Testis (tissue), 2 donors: ENCODE measurements at regions not wholly inside any gene's neighbourhood (a gene's known extent, or its start where the extent isn't known, plus 50 kb on each side); places are given as distances from the start of the nearest gene placed in this dataset.

ENCODE experiments used
- DNase-seq: peaks from one replicate; pipeline ENCODE4 v3.0.0-alpha.2; 2019
- H3K27ac ChIP-seq, 2 donors: fragments of 200-600 bp; sonication (generic); one replicate each; pipeline ENCODE4 v1.5.1; 2019
- H3K27me3 ChIP-seq: fragments of 200-600 bp; sonication (generic); one replicate; pipeline ENCODE4 v1.5.1; 2019
- H3K36me3 ChIP-seq: fragments of 200-600 bp; sonication (generic); one replicate; pipeline ENCODE4 v1.5.1; 2017; ENCODE audit warnings: low read depth; ENCODE audit errors: missing control alignments
- H3K4me1 ChIP-seq: fragments of 200-600 bp; sonication (generic); one replicate; pipeline ENCODE4 v1.5.1; 2019
- H3K4me3 ChIP-seq, 2 donors: fragments of 200-600 bp; sonication (generic); one replicate each; pipeline ENCODE4 v1.5.1; 2017 to 2019
- H3K9me3 ChIP-seq: fragments of 200-600 bp; sonication (generic); one replicate; pipeline ENCODE4 v1.5.1; 2017
- POLR2A ChIP-seq: fragments of 450-650 bp; IDR thresholded peaks from one replicate; pipeline ENCODE4 v1.6.1; 2017; ENCODE audit warnings: antibody characterized with exemption, mild to moderate bottlenecking, moderate library complexity
- WGBS, 2 donors: methylation state at CpG; one replicate each; pipeline ENCODE4 v1.1.5; 2018; 5-methylcytosine and 5-hydroxymethylcytosine counted together
- intact Hi-C: fragments of 100-400 bp; cut with DNase I; formaldehyde crosslinking; loops from one replicate; pipeline ENCODE4 v1.15.1; 2023; ENCODE audit warnings: low total_unique reads
- TF ChIP-seq, protein P1 (sequence below), 3 experiments: fragments of 450-650 bp in 2 of 3; fragments of 200-600 bp in 1 of 3; sonication (generic) in 1 of 3; IDR thresholded peaks; one replicate each; pipeline ENCODE4 v1.5.1; 2016 to 2019; ENCODE audit warnings: antibody characterized with exemption in 3 of 3, mild to moderate bottlenecking in 2 of 3, moderate library complexity in 1 of 3

DNA sequence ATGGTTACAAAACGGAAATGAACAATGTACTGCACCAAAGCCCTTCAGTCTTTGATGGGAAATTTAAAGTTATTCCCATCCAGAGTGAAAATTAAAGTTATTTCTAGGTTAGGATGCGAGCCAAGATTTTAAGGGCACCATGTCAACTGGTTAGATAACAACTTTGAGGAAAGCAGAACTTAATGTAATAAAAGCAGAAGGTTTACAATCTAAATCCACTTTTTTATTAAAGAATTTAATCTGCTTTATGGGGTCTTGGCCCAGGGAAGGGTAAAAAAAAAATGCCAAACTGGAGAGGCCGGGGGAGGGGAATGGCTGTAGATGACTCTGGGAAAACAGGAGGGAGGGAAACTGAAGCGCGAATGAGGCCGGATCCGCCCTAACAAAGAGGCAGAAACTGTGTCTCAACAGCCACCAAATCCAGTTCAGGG is 108.2 kb upstream of the ATF7IP start:
- whole genome bisulfite sequencing, 2 donors, result 4 to 8% methylated on average over 7 of the region's 7 CpGs
- H3K27me3 ChIP-seq, result no peaks in the 10 kb centered on the region
- H3K36me3 ChIP-seq, result no peaks in the 10 kb centered on the region
- H3K4me1 ChIP-seq, result peaks cover 54% of the 10 kb centered on the region
- H3K27ac ChIP-seq, result peak overlapping the region; percentile 89 to 96
- DNase-seq, result no peak
- TF ChIP-seq, protein P1, sequence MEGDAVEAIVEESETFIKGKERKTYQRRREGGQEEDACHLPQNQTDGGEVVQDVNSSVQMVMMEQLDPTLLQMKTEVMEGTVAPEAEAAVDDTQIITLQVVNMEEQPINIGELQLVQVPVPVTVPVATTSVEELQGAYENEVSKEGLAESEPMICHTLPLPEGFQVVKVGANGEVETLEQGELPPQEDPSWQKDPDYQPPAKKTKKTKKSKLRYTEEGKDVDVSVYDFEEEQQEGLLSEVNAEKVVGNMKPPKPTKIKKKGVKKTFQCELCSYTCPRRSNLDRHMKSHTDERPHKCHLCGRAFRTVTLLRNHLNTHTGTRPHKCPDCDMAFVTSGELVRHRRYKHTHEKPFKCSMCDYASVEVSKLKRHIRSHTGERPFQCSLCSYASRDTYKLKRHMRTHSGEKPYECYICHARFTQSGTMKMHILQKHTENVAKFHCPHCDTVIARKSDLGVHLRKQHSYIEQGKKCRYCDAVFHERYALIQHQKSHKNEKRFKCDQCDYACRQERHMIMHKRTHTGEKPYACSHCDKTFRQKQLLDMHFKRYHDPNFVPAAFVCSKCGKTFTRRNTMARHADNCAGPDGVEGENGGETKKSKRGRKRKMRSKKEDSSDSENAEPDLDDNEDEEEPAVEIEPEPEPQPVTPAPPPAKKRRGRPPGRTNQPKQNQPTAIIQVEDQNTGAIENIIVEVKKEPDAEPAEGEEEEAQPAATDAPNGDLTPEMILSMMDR (IDR thresholded peaks at IDR 0.05), result no peak
- no peak for TF ChIP-seq POLR2A
- H3K4me3 ChIP-seq, result peak overlapping the region in 1 of 2 donors; percentile 24
- H3K9me3 ChIP-seq, result no peaks in the 10 kb centered on the region
- intact Hi-C loops, result no loop called here

GRCh38 chr12:14257734-14258574 is 107.5 kb upstream of the ATF7IP start:
- intact Hi-C loops, result no loop called here
- Histone ChIP-seq H3K9me3 (no peaks in the 10 kb centered on the region), H3K4me1 (peaks cover 54% of the 10 kb centered on the region)

GRCh38 chr12:14258575-14258940 is 106.9 kb upstream of the ATF7IP start:
- Histone ChIP-seq H3K27ac (peak overlapping the region; percentile 89 to 96), H3K9me3 (no peaks in the 10 kb centered on the region), H3K36me3 (no peaks in the 10 kb centered on the region), H3K4me1 (peaks cover 54% of the 10 kb centered on the region), H3K4me3 (no peak overlapping the region), H3K27me3 (no peaks in the 10 kb centered on the region)
- intact Hi-C loops, result no loop called here
- TF ChIP-seq, protein P1 (IDR thresholded peaks at IDR 0.05), result no peak
- no peak for TF ChIP-seq POLR2A
- peak; percentile 36 for DNase-seq
- 14 to 42% methylated on average over 4 of the region's 4 CpGs for WGBS, 2 donors

More at GRCh38 chr12:14257734-14258574, 107.5 kb upstream of the ATF7IP start:
- 14 to 26% methylated on average over 13 of the region's 13 CpGs for WGBS, 2 donors
- no peaks in the 10 kb centered on the region for H3K36me3 ChIP-seq
- peak; percentile 97 for DNase-seq
- H3K27ac ChIP-seq, result peak overlapping the region; percentile 89 to 96
- TF ChIP-seq POLR2A, result no peak
- TF ChIP-seq, protein P1 (IDR thresholded peaks at IDR 0.05), result no peak
- H3K27me3 ChIP-seq, result no peaks in the 10 kb centered on the region
- peak overlapping the region in 1 of 2 donors; percentile 24 for H3K4me3 ChIP-seq

DNA sequence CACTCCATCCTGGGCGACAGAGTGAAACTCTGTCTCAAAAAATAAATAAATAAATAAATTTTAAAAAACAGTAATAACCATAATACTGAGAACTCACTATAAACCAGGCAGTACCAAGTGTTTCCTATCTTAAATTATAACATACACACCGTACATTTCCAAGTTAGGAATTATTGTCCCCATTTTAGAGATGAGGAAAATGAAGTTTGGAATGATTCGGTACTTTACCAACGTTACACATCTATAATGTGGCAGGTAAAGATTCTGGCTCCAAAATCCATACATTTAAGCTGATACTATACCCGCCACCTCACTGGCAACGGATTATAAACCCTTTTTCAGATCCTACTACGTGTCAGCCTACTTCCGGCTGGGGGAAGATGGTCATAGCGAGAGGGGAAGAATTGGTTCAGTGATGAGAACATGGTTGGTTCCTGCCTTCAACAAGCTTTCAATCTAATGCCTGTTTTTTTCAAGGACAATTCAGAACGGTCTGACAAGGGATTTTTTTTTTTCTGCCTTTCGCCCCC is 105.9 kb upstream of the ATF7IP start:
- Histone ChIP-seq H3K4me1 (peaks cover 54% of the 10 kb centered on the region), H3K36me3 (no peaks in the 10 kb centered on the region), H3K9me3 (no peaks in the 10 kb centered on the region), H3K27me3 (no peaks in the 10 kb centered on the region), H3K4me3 (peak overlapping the region; percentile 1 to 16), H3K27ac (peak overlapping the region; percentile 89 to 96)
- intact Hi-C loops, result loop anchor here (5.0 kb wide), 1 partner anchor 113 kb away; no protein-coding TSS in a partner anchor
- no peak for DNase-seq
- TF ChIP-seq, protein P1 (IDR thresholded peaks at IDR 0.05), result no peak
- TF ChIP-seq POLR2A, result no peak
- 56 to 64% methylated on average over 11 of the region's 11 CpGs for WGBS, 2 donors
